IMR-90 (cell line): ENCODE measurements at regions not wholly inside any gene's neighbourhood (a gene's known extent, or its start where the extent isn't known, plus 50 kb on each side); places are given as distances from the start of the nearest gene placed in this dataset.

ENCODE experiments used
- ATAC-seq: fragments of 200-7000 bp; cut with Tn5 transposase; 2 replicates; pipeline ENCODE4 v1.9.1; 2020; ENCODE audit warnings: low read depth, mild to moderate bottlenecking, moderate library complexity
- BruUV-seq: library from RNA; stranded (reverse); fragments of 400-500 nt; replicated peaks from 2 replicates; lab custom pipeline; 2021; lab: Mats Ljungman, UMichigan
- CTCF ChIA-PET: fragments of 300-600 bp; formaldehyde crosslinking; extraction: SDS; loops from one replicate; lab custom pipeline; 2021; ENCODE audit warnings: antibody characterized with exemption; lab: Yijun Ruan, JAX
- POLR2A ChIA-PET: fragments of 300-600 bp; sonication (Branson Sonifier 250); formaldehyde crosslinking; loops from one replicate; lab custom pipeline; 2022; ENCODE audit warnings: antibody characterized with exemption; ENCODE audit not compliant: unreplicated experiment; lab: Charles Lee
- DNase-seq: peaks from one replicate; pipeline ENCODE4 v3.0.0; 2013
- H2AFZ ChIP-seq: replicated peaks from 2 replicates; pipeline ENCODE3; 2013; ENCODE audit warnings: low read length, mild to moderate bottlenecking; ENCODE audit not compliant: poor library complexity
- H2AK5ac ChIP-seq: 2 replicates; pipeline ENCODE4 v1.6.1; 2013; ENCODE audit warnings: low read depth, low read length, inconsistent platforms
- H2AK9ac ChIP-seq: replicated peaks from 2 replicates; pipeline ENCODE3; 2013; ENCODE audit warnings: mild to moderate bottlenecking, low read depth, low read length, moderate library complexity; ENCODE audit not compliant: poor library complexity
- H2BK120ac ChIP-seq: 2 replicates; pipeline ENCODE4 v1.6.1; 2013; ENCODE audit warnings: low read depth, low read length, inconsistent platforms
- H2BK15ac ChIP-seq: 3 replicates; pipeline ENCODE4 v1.6.1; 2013; ENCODE audit warnings: low read depth, low read length, inconsistent platforms
- H2BK20ac ChIP-seq: 2 replicates; pipeline ENCODE4 v1.6.1; 2013; ENCODE audit warnings: low read depth, mild to moderate bottlenecking, inconsistent platforms, low read length, moderate library complexity
- H2BK5ac ChIP-seq: 2 replicates; pipeline ENCODE4 v1.6.1; 2013; ENCODE audit warnings: mild to moderate bottlenecking, low read depth, low read length, inconsistent platforms; ENCODE audit not compliant: poor library complexity, severe bottlenecking
- H3K14ac ChIP-seq: replicated peaks from 2 replicates; pipeline ENCODE4 v1.6.1; 2013; ENCODE audit warnings: low read depth, low read length, inconsistent platforms
- H3K18ac ChIP-seq: 2 replicates; pipeline ENCODE4 v1.6.1; 2013; ENCODE audit warnings: low read depth, low read length, control low read depth
- H3K23ac ChIP-seq: 2 replicates; pipeline ENCODE4 v1.6.1; 2013; ENCODE audit warnings: low read depth, low read length, inconsistent platforms
- H3K27ac ChIP-seq: 2 replicates; pipeline ENCODE4 v1.5.1; 2013; ENCODE audit warnings: mild to moderate bottlenecking, control low read depth, low read length; ENCODE audit not compliant: insufficient read depth
- H3K27me3 ChIP-seq: 2 replicates; pipeline ENCODE4 v1.6.1; 2013; ENCODE audit warnings: low read length; ENCODE audit not compliant: control insufficient read depth, insufficient read depth
- H3K36me3 ChIP-seq: 2 replicates; pipeline ENCODE4 v1.6.1; 2013; ENCODE audit warnings: low read length, mixed read lengths; ENCODE audit not compliant: control insufficient read depth, insufficient read depth
- H3K4ac ChIP-seq: 2 replicates; pipeline ENCODE4 v1.6.1; 2013; ENCODE audit warnings: low read depth, low read length, inconsistent platforms
- H3K4me1 ChIP-seq: 2 replicates; pipeline ENCODE4 v1.6.1; 2013; ENCODE audit warnings: low read length, mixed read lengths; ENCODE audit not compliant: control insufficient read depth, insufficient read depth
- H3K4me2 ChIP-seq: 2 replicates; pipeline ENCODE4 v1.6.1; 2013; ENCODE audit warnings: low read depth, mild to moderate bottlenecking, control low read depth, low read length, moderate library complexity
- H3K4me3 ChIP-seq: 2 replicates; pipeline ENCODE4 v1.5.1; 2013; ENCODE audit warnings: low read depth, mild to moderate bottlenecking, control low read depth, low read length, moderate library complexity; ENCODE audit not compliant: insufficient read depth
- H3K56ac ChIP-seq: 2 replicates; pipeline ENCODE4 v1.6.1; 2013; ENCODE audit warnings: low read length, inconsistent platforms; ENCODE audit not compliant: insufficient read depth; ENCODE audit errors: extremely low read depth
- H3K79me1 ChIP-seq, 2 experiments: 2 replicates each; pipeline ENCODE4 v1.6.1; 2013; ENCODE audit warnings: low read length in 2 of 2, inconsistent platforms in 1 of 2, low read depth in 1 of 2
- H3K9ac ChIP-seq: 2 replicates; pipeline ENCODE4 v1.6.1; 2013; ENCODE audit warnings: low read depth, low read length, control low read depth
- H3K9me1 ChIP-seq: 2 replicates; pipeline ENCODE4 v1.6.1; 2013; ENCODE audit warnings: low read length, inconsistent platforms; ENCODE audit not compliant: insufficient read depth
- H3K9me3 ChIP-seq: 2 replicates; pipeline ENCODE4 v1.6.1; 2013; ENCODE audit warnings: low read length; ENCODE audit not compliant: control insufficient read depth, insufficient read depth
- H4K20me1 ChIP-seq: 2 replicates; pipeline ENCODE4 v1.6.1; 2013; ENCODE audit warnings: low read length, inconsistent platforms; ENCODE audit not compliant: insufficient read depth
- H4K5ac ChIP-seq: 2 replicates; pipeline ENCODE4 v1.6.1; 2013; ENCODE audit warnings: mild to moderate bottlenecking, low read depth, low read length, control low read depth
- H4K8ac ChIP-seq, 2 experiments: 2 replicates each; pipeline ENCODE4 v1.6.1; 2013; ENCODE audit warnings: low read depth in 2 of 2, low read length in 2 of 2, control low read depth in 1 of 2, inconsistent platforms in 1 of 2
- H4K91ac ChIP-seq: 2 replicates; pipeline ENCODE4 v1.6.1; 2013; ENCODE audit warnings: low read depth, low read length, inconsistent platforms; ENCODE audit not compliant: insufficient read depth
- BHLHE40 ChIP-seq: fragments of 150-350 bp; IDR thresholded peaks from 2 replicates; pipeline ENCODE4 v1.6.1; 2016; ENCODE audit warnings: mild to moderate bottlenecking, low read depth, low read length
- CEBPB ChIP-seq: IDR thresholded peaks from 2 replicates; pipeline ENCODE4 v1.6.1; 2012; ENCODE audit warnings: low read depth, low read length, improper control_type of control experiment
- CHD1 ChIP-seq: IDR thresholded peaks from 2 replicates; pipeline ENCODE4 v1.6.1; 2012; ENCODE audit warnings: low read depth, low read length, improper control_type of control experiment
- FOS ChIP-seq: fragments of 150-350 bp; IDR thresholded peaks from 2 replicates; pipeline ENCODE4 v1.6.1; 2016; ENCODE audit warnings: low read depth, low read length
- MAFK ChIP-seq: IDR thresholded peaks from 2 replicates; pipeline ENCODE4 v1.6.1; 2012; ENCODE audit warnings: low read depth, low read length, improper control_type of control experiment
- MAZ ChIP-seq: IDR thresholded peaks from 2 replicates; pipeline ENCODE4 v1.6.1; 2012; ENCODE audit warnings: low read depth, mild to moderate bottlenecking, low read length, improper control_type of control experiment, moderate library complexity, borderline replicate concordance
- MXI1 ChIP-seq: IDR thresholded peaks from 2 replicates; pipeline ENCODE4 v1.6.1; 2012; ENCODE audit warnings: low read depth, mild to moderate bottlenecking, low read length, moderate library complexity, borderline replicate concordance
- NFE2L2 ChIP-seq: fragments of 150-350 bp; IDR thresholded peaks from 2 replicates; pipeline ENCODE4 v1.6.1; 2016; ENCODE audit warnings: low read depth, mild to moderate bottlenecking, low read length
- POLR2A ChIP-seq: IDR thresholded peaks from 2 replicates; pipeline ENCODE4 v1.6.1; 2012; ENCODE audit warnings: mild to moderate bottlenecking, low read depth, low read length
- RAD21 ChIP-seq: IDR thresholded peaks from 2 replicates; pipeline ENCODE4 v1.6.1; 2012; ENCODE audit warnings: low read length, improper control_type of control experiment
- RCOR1 ChIP-seq: IDR thresholded peaks from 2 replicates; pipeline ENCODE4 v1.6.1; 2012; ENCODE audit warnings: mild to moderate bottlenecking, low read length, improper control_type of control experiment; ENCODE audit not compliant: insufficient replicate concordance
- RFX5 ChIP-seq: IDR thresholded peaks from 2 replicates; pipeline ENCODE4 v1.8.0; 2012; ENCODE audit warnings: low read depth, mild to moderate bottlenecking, low read length, moderate library complexity
- SMC3 ChIP-seq: fragments of 150-350 bp; IDR thresholded peaks from 2 replicates; pipeline ENCODE4 v1.6.1; 2016; ENCODE audit warnings: low read depth, mild to moderate bottlenecking, antibody characterized with exemption, low read length, moderate library complexity
- WGBS, 2 experiments: methylation state at CpG; one replicate each; pipeline versions ENCODE4 v1.1.5 to v1.1.7; 2013; ENCODE audit warnings: missing lambda C conversion rate in 2 of 2; ENCODE audit not compliant: insufficient read length in 1 of 2; ENCODE audit errors: extremely low coverage in 2 of 2; 5-methylcytosine and 5-hydroxymethylcytosine counted together
- dilution Hi-C: fragments of 300-500 bp; cut with HindIII; formaldehyde crosslinking; loops from one replicate; pipeline ENCODE4 v1.14.3; 2018; ENCODE audit warnings: low sequenced_read_pairs; ENCODE audit not compliant: unreplicated experiment
- in situ Hi-C: fragments of 300-500 bp; cut with MboI; formaldehyde crosslinking; loops from 3 replicates; pipeline ENCODE4 v1.14.3; 2019; ENCODE audit warnings: low sequenced_read_pairs, inconsistent platforms, mixed read lengths
- intact Hi-C: fragments of 100-400 bp; cut with micrococcal nuclease; formaldehyde crosslinking; loops from 2 replicates; pipeline ENCODE4 v1.10.0; 2022
- TF ChIP-seq, protein P1 (sequence below): fragments of 150-350 bp; IDR thresholded peaks from 2 replicates; pipeline ENCODE4 v1.6.1; 2017; ENCODE audit warnings: mild to moderate bottlenecking, antibody characterized with exemption, low read length, low read depth
- TF ChIP-seq, protein P2 (sequence below): conservative IDR thresholded peaks from 2 replicates; pipeline ENCODE4 v1.5.1; 2012; ENCODE audit warnings: mild to moderate bottlenecking, low read depth, low read length, improper control_type of control experiment
- TF ChIP-seq, protein P3 (sequence below): fragments of 150-350 bp; IDR thresholded peaks from 2 replicates; pipeline ENCODE4 v1.6.1; 2016; ENCODE audit warnings: low read depth, mild to moderate bottlenecking, low read length, moderate library complexity, borderline replicate concordance

DNA sequence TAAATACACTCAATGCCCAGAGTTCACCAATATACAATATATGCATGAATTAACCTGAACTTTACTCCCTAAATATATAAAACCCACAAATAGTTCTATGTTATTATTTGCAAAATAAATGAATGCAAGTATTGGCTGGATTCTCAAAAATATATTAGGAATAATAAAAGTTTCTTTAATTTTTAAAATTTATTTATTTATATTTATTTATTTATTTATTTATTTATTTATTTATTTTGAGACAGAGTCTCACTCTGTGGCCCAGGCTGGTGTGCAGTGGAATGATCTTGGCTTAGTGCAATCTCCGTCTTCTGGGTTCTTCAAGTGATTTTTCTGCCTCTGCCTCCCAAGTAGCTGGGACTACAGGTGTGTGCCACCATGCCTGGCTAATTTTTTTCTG lies 88.7 kb upstream of the TMEFF2 start:
- intact Hi-C loops (no loop called here), in situ Hi-C loops (loop anchor here (10.0 kb wide), 3 partner anchors 79 to 729 kb away; no protein-coding TSS in a partner anchor), dilution Hi-C loops (no loop called here)
- H3K27me3 ChIP-seq, result no peaks in the 10 kb centered on the region
- TF ChIP-seq, protein P1, sequence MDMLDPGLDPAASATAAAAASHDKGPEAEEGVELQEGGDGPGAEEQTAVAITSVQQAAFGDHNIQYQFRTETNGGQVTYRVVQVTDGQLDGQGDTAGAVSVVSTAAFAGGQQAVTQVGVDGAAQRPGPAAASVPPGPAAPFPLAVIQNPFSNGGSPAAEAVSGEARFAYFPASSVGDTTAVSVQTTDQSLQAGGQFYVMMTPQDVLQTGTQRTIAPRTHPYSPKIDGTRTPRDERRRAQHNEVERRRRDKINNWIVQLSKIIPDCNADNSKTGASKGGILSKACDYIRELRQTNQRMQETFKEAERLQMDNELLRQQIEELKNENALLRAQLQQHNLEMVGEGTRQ, result no peak
- TF ChIP-seq, protein P2, sequence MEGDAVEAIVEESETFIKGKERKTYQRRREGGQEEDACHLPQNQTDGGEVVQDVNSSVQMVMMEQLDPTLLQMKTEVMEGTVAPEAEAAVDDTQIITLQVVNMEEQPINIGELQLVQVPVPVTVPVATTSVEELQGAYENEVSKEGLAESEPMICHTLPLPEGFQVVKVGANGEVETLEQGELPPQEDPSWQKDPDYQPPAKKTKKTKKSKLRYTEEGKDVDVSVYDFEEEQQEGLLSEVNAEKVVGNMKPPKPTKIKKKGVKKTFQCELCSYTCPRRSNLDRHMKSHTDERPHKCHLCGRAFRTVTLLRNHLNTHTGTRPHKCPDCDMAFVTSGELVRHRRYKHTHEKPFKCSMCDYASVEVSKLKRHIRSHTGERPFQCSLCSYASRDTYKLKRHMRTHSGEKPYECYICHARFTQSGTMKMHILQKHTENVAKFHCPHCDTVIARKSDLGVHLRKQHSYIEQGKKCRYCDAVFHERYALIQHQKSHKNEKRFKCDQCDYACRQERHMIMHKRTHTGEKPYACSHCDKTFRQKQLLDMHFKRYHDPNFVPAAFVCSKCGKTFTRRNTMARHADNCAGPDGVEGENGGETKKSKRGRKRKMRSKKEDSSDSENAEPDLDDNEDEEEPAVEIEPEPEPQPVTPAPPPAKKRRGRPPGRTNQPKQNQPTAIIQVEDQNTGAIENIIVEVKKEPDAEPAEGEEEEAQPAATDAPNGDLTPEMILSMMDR, result no peak
- no peak for TF ChIP-seq CEBPB
- TF ChIP-seq RFX5, result no peak
- TF ChIP-seq RAD21, result no peak
- no peak for TF ChIP-seq SMC3
- TF ChIP-seq MXI1, result no peak
- TF ChIP-seq MAFK, result no peak
- TF ChIP-seq RCOR1, result no peak
- TF ChIP-seq NFE2L2, result no peak
- no peak for TF ChIP-seq BHLHE40
- TF ChIP-seq POLR2A, result no peak
- TF ChIP-seq MAZ, result no peak
- TF ChIP-seq, protein P3, sequence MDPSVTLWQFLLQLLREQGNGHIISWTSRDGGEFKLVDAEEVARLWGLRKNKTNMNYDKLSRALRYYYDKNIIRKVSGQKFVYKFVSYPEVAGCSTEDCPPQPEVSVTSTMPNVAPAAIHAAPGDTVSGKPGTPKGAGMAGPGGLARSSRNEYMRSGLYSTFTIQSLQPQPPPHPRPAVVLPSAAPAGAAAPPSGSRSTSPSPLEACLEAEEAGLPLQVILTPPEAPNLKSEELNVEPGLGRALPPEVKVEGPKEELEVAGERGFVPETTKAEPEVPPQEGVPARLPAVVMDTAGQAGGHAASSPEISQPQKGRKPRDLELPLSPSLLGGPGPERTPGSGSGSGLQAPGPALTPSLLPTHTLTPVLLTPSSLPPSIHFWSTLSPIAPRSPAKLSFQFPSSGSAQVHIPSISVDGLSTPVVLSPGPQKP, result no peak
- TF ChIP-seq CHD1, result no peak
- no peak for TF ChIP-seq FOS
- no peak overlapping the region for H3K4ac ChIP-seq
- no peak overlapping the region for H3K23ac ChIP-seq
- no peak overlapping the region for H2AFZ ChIP-seq
- H4K20me1 ChIP-seq, result no peaks in the 10 kb centered on the region
- no peak overlapping the region for H2AK5ac ChIP-seq
- H3K9me1 ChIP-seq, result no peaks in the 10 kb centered on the region
- no peak overlapping the region for H3K56ac ChIP-seq
- no peak overlapping the region for H2BK120ac ChIP-seq
- H3K4me2 ChIP-seq, result no peak overlapping the region
- DNase-seq (no peak), ATAC-seq (no peak)
- ChIA-PET CTCF (no interaction called here), POLR2A (no interaction called here)
- BruUV-seq, result no TSS peak
- no peaks in the 10 kb centered on the region for H3K4me1 ChIP-seq
- no peak overlapping the region for H2BK15ac ChIP-seq
- H3K36me3 ChIP-seq, result no peaks in the 10 kb centered on the region
- no peak overlapping the region for H4K5ac ChIP-seq
- no peak overlapping the region for H3K4me3 ChIP-seq
- no peaks in the 10 kb centered on the region for H3K79me1 ChIP-seq
- no peak overlapping the region for H2AK9ac ChIP-seq
- H2BK20ac ChIP-seq, result no peak overlapping the region
- H3K9me3 ChIP-seq, result no peaks in the 10 kb centered on the region
- H3K9ac ChIP-seq, result no peak overlapping the region
- no peak overlapping the region for H4K91ac ChIP-seq
- no peak overlapping the region for H4K8ac ChIP-seq
- H2BK5ac ChIP-seq, result no peak overlapping the region
- H3K18ac ChIP-seq, result no peak overlapping the region
- no peak overlapping the region for H3K27ac ChIP-seq
- 80% methylated on average over 1 of the region's 1 CpG; no CpG with 5 or more reads in 1 of the 2 experiments for WGBS, 2 experiments
- no peak overlapping the region for H3K14ac ChIP-seq
